Upper lobe of left lung (tissue), 6 donors: ENCODE measurements at regions not wholly inside any gene's neighbourhood (a gene's known extent, or its start where the extent isn't known, plus 50 kb on each side); places are given as distances from the start of the nearest gene placed in this dataset.

ENCODE experiments used
- ATAC-seq, 2 donors: fragments of 200-7000 bp; cut with Tn5 transposase; one replicate each; pipeline ENCODE4 v1.9.1; 2022; ENCODE audit warnings: mild to moderate bottlenecking in 2 of 2, moderate library complexity in 2 of 2; ENCODE audit not compliant: low FRiP score in 2 of 2
- DNase-seq, 2 donors: peaks; one replicate each; pipeline ENCODE4 v3.0.0-alpha.2; 2019 to 2020
- H3K27ac ChIP-seq, 4 donors: fragments of 200-600 bp; sonication (generic); one replicate each; pipeline ENCODE4 v1.5.1; 2016 to 2019
- H3K27me3 ChIP-seq, 4 donors: fragments of 200-600 bp; sonication (generic); one replicate each; pipeline ENCODE4 v1.5.1; 2017 to 2019
- H3K36me3 ChIP-seq, 4 donors: fragments of 200-600 bp; sonication (generic); one replicate each; pipeline ENCODE4 v1.5.1; 2016 to 2019
- H3K4me1 ChIP-seq, 4 donors: fragments of 200-600 bp; sonication (generic); one replicate each; pipeline ENCODE4 v1.5.1; 2018 to 2019
- H3K4me3 ChIP-seq, 4 donors: fragments of 200-600 bp; sonication (generic); one replicate each; pipeline ENCODE4 v1.5.1; 2017 to 2019; ENCODE audit warnings: mild to moderate bottlenecking in 2 of 4, moderate library complexity in 1 of 4
- H3K9me3 ChIP-seq, 4 donors: fragments of 200-600 bp; sonication (generic); one replicate each; pipeline ENCODE4 v1.5.1; 2018 to 2019
- EP300 ChIP-seq, 4 donors: sonication (generic); formaldehyde crosslinking; IDR thresholded peaks; one replicate each; pipeline ENCODE4 v1.5.1; 2017; ENCODE audit warnings: antibody characterized with exemption in 4 of 4, control low read depth in 2 of 4
- POLR2A ChIP-seq, 4 donors: fragments of 450-650 bp; IDR thresholded peaks; one replicate each; pipeline ENCODE4 v1.5.1; 2016 to 2017; ENCODE audit warnings: antibody characterized with exemption in 4 of 4, mild to moderate bottlenecking in 2 of 4
- POLR2AphosphoS5 ChIP-seq, 2 donors: sonication (generic); formaldehyde crosslinking; IDR thresholded peaks; one replicate each; pipeline ENCODE4 v1.5.1; 2017; ENCODE audit warnings: antibody characterized with exemption in 2 of 2
- WGBS, 2 donors: methylation state at CpG; one replicate each; pipeline ENCODE4 v1.1.5; 2017 to 2018; 5-methylcytosine and 5-hydroxymethylcytosine counted together
- TF ChIP-seq, protein P1 (sequence below), 6 experiments: fragments of 450-650 bp in 4 of 6; fragments of 200-600 bp in 2 of 6; sonication (generic) in 2 of 6; IDR thresholded peaks; one replicate each; pipeline ENCODE4 v1.5.1; 2016 to 2019; ENCODE audit warnings: antibody characterized with exemption in 6 of 6
- donor health status: DM: no; HTN: no; CAD: no; lungs with moderate emphysema.
- donor health status: DM: no; HTN: yes; CAD: no; lungs with severe emphysema.

GRCh38 chr13:105118426-105118985 lies 1417.0 kb downstream of the EFNB2 start:
- TF ChIP-seq EP300 (IDR thresholded peaks at IDR 0.05): no peak
- TF ChIP-seq POLR2AphosphoS5 (IDR thresholded peaks at IDR 0.05): no peak
- no peak for TF ChIP-seq POLR2A (IDR thresholded peaks at IDR 0.05)
- TF ChIP-seq, protein P1, sequence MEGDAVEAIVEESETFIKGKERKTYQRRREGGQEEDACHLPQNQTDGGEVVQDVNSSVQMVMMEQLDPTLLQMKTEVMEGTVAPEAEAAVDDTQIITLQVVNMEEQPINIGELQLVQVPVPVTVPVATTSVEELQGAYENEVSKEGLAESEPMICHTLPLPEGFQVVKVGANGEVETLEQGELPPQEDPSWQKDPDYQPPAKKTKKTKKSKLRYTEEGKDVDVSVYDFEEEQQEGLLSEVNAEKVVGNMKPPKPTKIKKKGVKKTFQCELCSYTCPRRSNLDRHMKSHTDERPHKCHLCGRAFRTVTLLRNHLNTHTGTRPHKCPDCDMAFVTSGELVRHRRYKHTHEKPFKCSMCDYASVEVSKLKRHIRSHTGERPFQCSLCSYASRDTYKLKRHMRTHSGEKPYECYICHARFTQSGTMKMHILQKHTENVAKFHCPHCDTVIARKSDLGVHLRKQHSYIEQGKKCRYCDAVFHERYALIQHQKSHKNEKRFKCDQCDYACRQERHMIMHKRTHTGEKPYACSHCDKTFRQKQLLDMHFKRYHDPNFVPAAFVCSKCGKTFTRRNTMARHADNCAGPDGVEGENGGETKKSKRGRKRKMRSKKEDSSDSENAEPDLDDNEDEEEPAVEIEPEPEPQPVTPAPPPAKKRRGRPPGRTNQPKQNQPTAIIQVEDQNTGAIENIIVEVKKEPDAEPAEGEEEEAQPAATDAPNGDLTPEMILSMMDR (IDR thresholded peaks at IDR 0.05): no peak
- H3K36me3 ChIP-seq: no peaks in the 10 kb centered on the region
- DNase-seq: no peak

DNA sequence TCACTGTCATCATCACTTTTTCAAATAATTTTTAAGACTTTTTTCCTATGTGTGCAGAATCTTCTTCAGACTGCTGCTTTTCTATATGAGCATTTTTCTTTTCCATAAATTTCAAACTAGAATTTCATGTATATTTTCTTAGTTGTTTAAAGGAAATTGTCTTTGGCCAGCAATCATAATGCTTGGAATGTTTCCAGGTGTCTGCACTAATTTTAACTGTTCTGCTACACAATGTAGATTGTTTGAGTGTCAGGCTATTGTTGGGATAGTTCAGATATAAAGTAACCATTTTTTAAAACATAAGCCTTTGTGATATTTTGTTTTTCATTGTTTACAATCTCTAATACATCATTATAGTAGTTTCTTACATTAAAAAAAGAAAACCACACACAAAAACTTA lies 1418.5 kb downstream of the EFNB2 start:
- no peaks in the 10 kb centered on the region for H3K36me3 ChIP-seq
- TF ChIP-seq POLR2A (IDR thresholded peaks at IDR 0.05): no peak
- no peak for TF ChIP-seq EP300 (IDR thresholded peaks at IDR 0.05)

More at GRCh38 chr13:105118426-105118985, 1417.0 kb downstream of the EFNB2 start:
- Histone ChIP-seq H3K9me3 (no peaks in the 10 kb centered on the region), H3K27ac (no peak overlapping the region), H3K4me3 (no peak overlapping the region), H3K4me1 (no peaks in the 10 kb centered on the region), H3K27me3 (no peaks in the 10 kb centered on the region)
- ATAC-seq: no peak

DNA sequence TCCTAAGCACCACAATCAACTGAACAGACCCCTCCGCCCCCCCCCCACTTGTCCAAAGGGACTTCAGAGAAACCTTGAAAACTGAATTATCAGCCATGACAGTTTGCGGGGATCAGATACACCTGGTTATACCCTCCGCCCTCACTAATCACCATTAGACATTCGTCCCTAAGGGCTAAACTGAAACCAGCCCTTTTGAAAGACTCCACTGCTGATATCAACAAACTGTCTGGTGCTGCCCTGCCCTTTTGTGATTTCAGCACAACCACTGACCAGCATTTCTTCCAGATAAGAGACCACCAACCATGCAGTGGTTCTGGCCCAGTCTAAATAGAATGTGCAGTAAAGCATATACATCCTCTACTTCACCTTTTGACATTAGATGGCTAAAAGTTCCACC lies 1422.9 kb downstream of the EFNB2 start:
- H3K27me3 ChIP-seq: no peaks in the 10 kb centered on the region
- TF ChIP-seq, protein P1 (IDR thresholded peaks at IDR 0.05): no peak
- TF ChIP-seq EP300 (IDR thresholded peaks at IDR 0.05) (no peak), POLR2A (IDR thresholded peaks at IDR 0.05) (no peak), POLR2AphosphoS5 (IDR thresholded peaks at IDR 0.05) (no peak)
- no peaks in the 10 kb centered on the region for H3K4me1 ChIP-seq
- no peak for DNase-seq
- peaks cover 0 to 3% (median 0%) of the 10 kb centered on the region in 4 donors for H3K9me3 ChIP-seq
- H3K36me3 ChIP-seq: no peaks in the 10 kb centered on the region
- no peak overlapping the region for H3K4me3 ChIP-seq
- WGBS, 2 donors: 90 to 93% methylated on average over 4 of the region's 4 CpGs
- no peak overlapping the region for H3K27ac ChIP-seq
- ATAC-seq: no peak

More for the DNA sequence above, 1418.5 kb downstream of the EFNB2 start:
- no peaks in the 10 kb centered on the region for H3K27me3 ChIP-seq
- H3K9me3 ChIP-seq: no peaks in the 10 kb centered on the region
- DNase-seq (no peak), ATAC-seq (no peak)
- no peaks in the 10 kb centered on the region for H3K4me1 ChIP-seq
- H3K27ac ChIP-seq: no peak overlapping the region
- no peak overlapping the region for H3K4me3 ChIP-seq

- Histone ChIP-seq H3K27ac (no peak overlapping the region), H3K4me3 (no peak overlapping the region), H3K9me3 (peaks cover 0 to 3% (median 0%) of the 10 kb centered on the region in 4 donors), H3K4me1 (no peaks in the 10 kb centered on the region), H3K27me3 (no peaks in the 10 kb centered on the region), H3K36me3 (no peaks in the 10 kb centered on the region)
- ATAC-seq: no peak
- TF ChIP-seq POLR2A (IDR thresholded peaks at IDR 0.05) (no peak), POLR2AphosphoS5 (IDR thresholded peaks at IDR 0.05) (no peak), EP300 (IDR thresholded peaks at IDR 0.05) (no peak)
- TF ChIP-seq, protein P1 (IDR thresholded peaks at IDR 0.05): no peak
- WGBS, 2 donors: 88 to 92% methylated on average over 3 of the region's 3 CpGs
- DNase-seq: no peak
Measured at GRCh38 chr13:105107781-105108180, 1427.7 kb downstream of the EFNB2 start.

- no peak for ATAC-seq
Measured at GRCh38 chr13:105105471-105105870, 1430.0 kb downstream of the EFNB2 start.

DNA sequence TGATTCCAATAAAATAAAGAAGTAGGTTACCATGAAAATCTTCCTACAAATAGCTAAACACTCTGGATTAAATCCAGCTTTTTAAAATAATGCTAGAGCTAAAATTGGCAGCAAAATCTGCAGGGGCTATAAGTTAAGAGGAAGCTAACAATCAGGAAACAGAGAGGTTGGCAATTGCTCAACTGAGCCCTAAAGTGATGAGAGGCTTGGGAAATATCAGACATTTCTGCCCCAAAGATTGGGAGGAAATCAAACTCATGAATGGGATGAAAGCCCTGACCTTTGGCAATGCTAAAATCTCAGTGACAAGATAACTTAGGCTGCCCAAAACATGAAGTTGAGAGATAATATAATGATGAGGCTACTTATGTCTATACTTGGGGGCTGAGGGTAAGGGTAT lies 1437.9 kb downstream of the EFNB2 start:
- Histone ChIP-seq H3K27me3 (no peaks in the 10 kb centered on the region), H3K4me1 (no peaks in the 10 kb centered on the region), H3K27ac (no peak overlapping the region), H3K4me3 (no peak overlapping the region), H3K9me3 (no peaks in the 10 kb centered on the region), H3K36me3 (no peaks in the 10 kb centered on the region)
- ATAC-seq (no peak), DNase-seq (no peak)
- TF ChIP-seq POLR2AphosphoS5 (IDR thresholded peaks at IDR 0.05) (no peak), EP300 (IDR thresholded peaks at IDR 0.05) (no peak), POLR2A (IDR thresholded peaks at IDR 0.05) (no peak)
- TF ChIP-seq, protein P1 (IDR thresholded peaks at IDR 0.05): no peak

More at GRCh38 chr13:105105471-105105870, 1430.0 kb downstream of the EFNB2 start:
- Histone ChIP-seq H3K4me3 (no peak overlapping the region), H3K4me1 (no peaks in the 10 kb centered on the region), H3K27me3 (no peaks in the 10 kb centered on the region), H3K9me3 (no peaks in the 10 kb centered on the region), H3K27ac (no peak overlapping the region), H3K36me3 (no peaks in the 10 kb centered on the region)
- 89 to 95% methylated on average over 4 of the region's 4 CpGs for WGBS, 2 donors
- no peak for TF ChIP-seq POLR2AphosphoS5 (IDR thresholded peaks at IDR 0.05)
- no peak for DNase-seq
